SK-N-SH (cell line): ENCODE measurements at regions not wholly inside any gene's neighbourhood (a gene's known extent, or its start where the extent isn't known, plus 50 kb on each side); places are given as distances from the start of the nearest gene placed in this dataset.

ENCODE experiments used
- CHD2 ChIP-seq: fragments of 150-350 bp; IDR thresholded peaks from 2 replicates; pipeline ENCODE4 v1.6.1; 2018; ENCODE audit warnings: low read length; ENCODE audit not compliant: partially characterized antibody
- CTCF ChIP-seq: fragments of 200-600 bp; sonication (generic); IDR thresholded peaks from 2 replicates; pipeline ENCODE4 v1.6.1; 2017; ENCODE audit warnings: antibody characterized with exemption, mild to moderate bottlenecking, moderate library complexity
- NRF1 ChIP-seq: IDR thresholded peaks from 2 replicates; pipeline ENCODE4 v1.6.1; 2012; ENCODE audit warnings: low read depth, mild to moderate bottlenecking, low read length
- POLR2AphosphoS5 ChIP-seq: IDR thresholded peaks from 2 replicates; pipeline ENCODE4 v1.6.1; 2012; ENCODE audit warnings: low read depth, low read length
- SIN3A ChIP-seq: IDR thresholded peaks from 2 replicates; pipeline ENCODE4 v1.6.1; 2012; ENCODE audit warnings: low read depth, mild to moderate bottlenecking, low read length, moderate library complexity, borderline replicate concordance
- TAF1 ChIP-seq: IDR thresholded peaks from 2 replicates; pipeline ENCODE4 v1.6.1; 2012; ENCODE audit warnings: low read depth, mild to moderate bottlenecking, low read length, moderate library complexity, borderline replicate concordance
- USF2 ChIP-seq: fragments of 150-350 bp; IDR thresholded peaks from 2 replicates; pipeline ENCODE4 v1.6.1; 2017; ENCODE audit warnings: antibody characterized with exemption, low read length, low read depth, borderline replicate concordance
- YY1 ChIP-seq: IDR thresholded peaks from 2 replicates; pipeline ENCODE4 v1.4.0; 2012; ENCODE audit warnings: low read depth, mild to moderate bottlenecking

DNA sequence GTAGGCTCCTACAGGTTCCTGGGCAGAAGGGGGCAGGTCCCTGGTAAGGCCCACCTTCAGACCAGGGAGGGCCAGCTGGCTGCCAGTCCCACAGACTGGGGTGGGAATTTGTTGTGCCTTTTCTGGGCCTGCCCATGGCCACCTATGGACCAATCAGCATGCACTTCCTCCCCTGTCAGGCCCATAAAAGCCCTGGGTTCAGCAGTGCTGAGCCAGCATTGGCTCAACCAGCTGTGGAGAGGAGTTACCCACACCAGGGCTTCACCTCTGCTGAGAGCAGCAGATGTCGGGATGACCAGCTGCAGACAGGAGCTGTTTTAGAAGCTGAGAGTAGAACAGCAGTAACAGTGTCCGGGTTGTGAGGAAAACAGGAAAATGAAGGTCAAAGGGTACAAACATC lies 373.4 kb upstream of the ACO1 start:
- TF ChIP-seq CHD2 = no peak
- no peak for TF ChIP-seq SIN3A
- no peak for TF ChIP-seq CTCF
- TF ChIP-seq TAF1 = no peak
- TF ChIP-seq YY1 = no peak
- TF ChIP-seq POLR2AphosphoS5 = no peak
- no peak for TF ChIP-seq NRF1
- TF ChIP-seq USF2 = no peak
